Liver (tissue), 3 donors: ENCODE measurements at regions not wholly inside any gene's neighbourhood (a gene's known extent, or its start where the extent isn't known, plus 50 kb on each side); places are given as distances from the start of the nearest gene placed in this dataset.

Experiments
- EGR1 ChIP-seq, 2 donors: IDR thresholded peaks; 2 replicates each; pipeline ENCODE4 v1.6.1; 2016 to 2018; ENCODE audit warnings: antibody characterized with exemption in 2 of 2, low read depth in 2 of 2
- HNF4A ChIP-seq, 2 donors: conservative IDR thresholded peaks; 2 replicates each; pipeline ENCODE4 v1.6.1; 2016; ENCODE audit warnings: antibody characterized with exemption in 2 of 2, mild to moderate bottlenecking in 2 of 2
- JUND ChIP-seq, 2 donors: IDR thresholded peaks; 2 replicates each; pipeline ENCODE4 v1.6.1; 2016; ENCODE audit warnings: antibody characterized with exemption in 2 of 2
- RAD21 ChIP-seq, 2 donors: IDR thresholded peaks; 2 replicates each; pipeline ENCODE4 v1.6.1; 2016; ENCODE audit warnings: antibody characterized with exemption in 2 of 2, mild to moderate bottlenecking in 2 of 2
- RXRA ChIP-seq, 2 donors: IDR thresholded peaks; 2 replicates each; pipeline ENCODE4 v1.6.1; 2017 to 2018; ENCODE audit warnings: antibody characterized with exemption in 2 of 2, mild to moderate bottlenecking in 1 of 2
- SP1 ChIP-seq: IDR thresholded peaks from 2 replicates; pipeline ENCODE4 v1.6.1; 2018; ENCODE audit warnings: antibody characterized with exemption, mild to moderate bottlenecking
- TAF1 ChIP-seq: conservative IDR thresholded peaks from 2 replicates; pipeline ENCODE4 v1.6.1; 2016; ENCODE audit warnings: antibody characterized with exemption, mild to moderate bottlenecking
- TF ChIP-seq, protein P1 (sequence below): fragments of 150-350 bp; IDR thresholded peaks from 2 replicates; pipeline ENCODE4 v1.5.1; 2017; ENCODE audit warnings: improper control_type of control experiment, low read depth, low read length; ENCODE audit not compliant: missing input control
- TF ChIP-seq, protein P2 (sequence below): IDR thresholded peaks from 2 replicates; pipeline ENCODE4 v1.6.1; 2016; ENCODE audit warnings: antibody characterized with exemption
- TF ChIP-seq, protein P3 (sequence below): IDR thresholded peaks from 2 replicates; pipeline ENCODE4 v1.6.1; 2016; ENCODE audit warnings: antibody characterized with exemption
- TF ChIP-seq, protein P4 (sequence below): IDR thresholded peaks from 2 replicates; pipeline ENCODE4 v1.6.1; 2016; ENCODE audit warnings: antibody characterized with exemption, mild to moderate bottlenecking
- donor health status: healthy.
- donor health status: healthy.

DNA sequence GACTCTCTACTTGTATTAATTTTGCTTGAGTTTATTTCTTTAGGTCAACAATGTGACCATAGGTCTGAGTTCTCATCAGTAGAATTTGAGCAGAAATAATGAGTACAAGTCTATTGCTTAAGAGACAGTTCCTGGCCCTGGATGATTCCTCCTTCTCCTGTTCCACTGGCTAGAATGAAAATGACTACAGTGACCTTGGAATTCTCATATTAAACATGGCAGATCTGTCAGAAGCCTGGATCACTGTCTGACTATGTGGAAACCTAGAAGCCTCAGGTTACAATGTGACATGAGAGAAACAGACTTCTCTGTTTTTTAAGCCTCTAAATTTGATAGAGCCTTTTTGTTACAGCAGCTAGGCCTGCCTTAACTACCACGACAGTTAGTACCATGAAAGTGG lies 82.9 kb upstream of the MED14 start:
- TF ChIP-seq SP1 (no peak), EGR1 (IDR thresholded peaks at IDR 0.05; ENCODE audit: low read depth in 2 of 2) (no peak), JUND (IDR thresholded peaks at IDR 0.05) (no peak), TAF1 (no peak), HNF4A (conservative IDR thresholded peaks at IDR 0.05) (no peak), RXRA (IDR thresholded peaks at IDR 0.05) (no peak), RAD21 (IDR thresholded peaks at IDR 0.05) (no peak)
- TF ChIP-seq, protein P1, sequence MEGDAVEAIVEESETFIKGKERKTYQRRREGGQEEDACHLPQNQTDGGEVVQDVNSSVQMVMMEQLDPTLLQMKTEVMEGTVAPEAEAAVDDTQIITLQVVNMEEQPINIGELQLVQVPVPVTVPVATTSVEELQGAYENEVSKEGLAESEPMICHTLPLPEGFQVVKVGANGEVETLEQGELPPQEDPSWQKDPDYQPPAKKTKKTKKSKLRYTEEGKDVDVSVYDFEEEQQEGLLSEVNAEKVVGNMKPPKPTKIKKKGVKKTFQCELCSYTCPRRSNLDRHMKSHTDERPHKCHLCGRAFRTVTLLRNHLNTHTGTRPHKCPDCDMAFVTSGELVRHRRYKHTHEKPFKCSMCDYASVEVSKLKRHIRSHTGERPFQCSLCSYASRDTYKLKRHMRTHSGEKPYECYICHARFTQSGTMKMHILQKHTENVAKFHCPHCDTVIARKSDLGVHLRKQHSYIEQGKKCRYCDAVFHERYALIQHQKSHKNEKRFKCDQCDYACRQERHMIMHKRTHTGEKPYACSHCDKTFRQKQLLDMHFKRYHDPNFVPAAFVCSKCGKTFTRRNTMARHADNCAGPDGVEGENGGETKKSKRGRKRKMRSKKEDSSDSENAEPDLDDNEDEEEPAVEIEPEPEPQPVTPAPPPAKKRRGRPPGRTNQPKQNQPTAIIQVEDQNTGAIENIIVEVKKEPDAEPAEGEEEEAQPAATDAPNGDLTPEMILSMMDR, result no peak
- TF ChIP-seq, protein P2, sequence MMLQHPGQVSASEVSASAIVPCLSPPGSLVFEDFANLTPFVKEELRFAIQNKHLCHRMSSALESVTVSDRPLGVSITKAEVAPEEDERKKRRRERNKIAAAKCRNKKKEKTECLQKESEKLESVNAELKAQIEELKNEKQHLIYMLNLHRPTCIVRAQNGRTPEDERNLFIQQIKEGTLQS, result no peak
- TF ChIP-seq, protein P3, sequence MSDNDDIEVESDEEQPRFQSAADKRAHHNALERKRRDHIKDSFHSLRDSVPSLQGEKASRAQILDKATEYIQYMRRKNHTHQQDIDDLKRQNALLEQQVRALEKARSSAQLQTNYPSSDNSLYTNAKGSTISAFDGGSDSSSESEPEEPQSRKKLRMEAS, result no peak
- TF ChIP-seq, protein P4, sequence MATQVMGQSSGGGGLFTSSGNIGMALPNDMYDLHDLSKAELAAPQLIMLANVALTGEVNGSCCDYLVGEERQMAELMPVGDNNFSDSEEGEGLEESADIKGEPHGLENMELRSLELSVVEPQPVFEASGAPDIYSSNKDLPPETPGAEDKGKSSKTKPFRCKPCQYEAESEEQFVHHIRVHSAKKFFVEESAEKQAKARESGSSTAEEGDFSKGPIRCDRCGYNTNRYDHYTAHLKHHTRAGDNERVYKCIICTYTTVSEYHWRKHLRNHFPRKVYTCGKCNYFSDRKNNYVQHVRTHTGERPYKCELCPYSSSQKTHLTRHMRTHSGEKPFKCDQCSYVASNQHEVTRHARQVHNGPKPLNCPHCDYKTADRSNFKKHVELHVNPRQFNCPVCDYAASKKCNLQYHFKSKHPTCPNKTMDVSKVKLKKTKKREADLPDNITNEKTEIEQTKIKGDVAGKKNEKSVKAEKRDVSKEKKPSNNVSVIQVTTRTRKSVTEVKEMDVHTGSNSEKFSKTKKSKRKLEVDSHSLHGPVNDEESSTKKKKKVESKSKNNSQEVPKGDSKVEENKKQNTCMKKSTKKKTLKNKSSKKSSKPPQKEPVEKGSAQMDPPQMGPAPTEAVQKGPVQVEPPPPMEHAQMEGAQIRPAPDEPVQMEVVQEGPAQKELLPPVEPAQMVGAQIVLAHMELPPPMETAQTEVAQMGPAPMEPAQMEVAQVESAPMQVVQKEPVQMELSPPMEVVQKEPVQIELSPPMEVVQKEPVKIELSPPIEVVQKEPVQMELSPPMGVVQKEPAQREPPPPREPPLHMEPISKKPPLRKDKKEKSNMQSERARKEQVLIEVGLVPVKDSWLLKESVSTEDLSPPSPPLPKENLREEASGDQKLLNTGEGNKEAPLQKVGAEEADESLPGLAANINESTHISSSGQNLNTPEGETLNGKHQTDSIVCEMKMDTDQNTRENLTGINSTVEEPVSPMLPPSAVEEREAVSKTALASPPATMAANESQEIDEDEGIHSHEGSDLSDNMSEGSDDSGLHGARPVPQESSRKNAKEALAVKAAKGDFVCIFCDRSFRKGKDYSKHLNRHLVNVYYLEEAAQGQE, result no peak
